Memory B cell (primary cell): ENCODE measurements at regions not wholly inside any gene's neighbourhood (a gene's known extent, or its start where the extent isn't known, plus 50 kb on each side); places are given as distances from the start of the nearest gene placed in this dataset.

Experiments
- ATAC-seq: fragments of 150-1000 bp; cut with Tn5 transposase; 2 replicates; pipeline ENCODE4 v1.10.0; 2021; ENCODE audit warnings: low read depth, mild to moderate bottlenecking, moderate library complexity
- DNase-seq, 2 donors: peaks; one replicate each; pipeline ENCODE4 v3.0.0; 2022; ENCODE audit warnings: low spot score in 2 of 2
- H3K27ac Mint-ChIP-seq: one replicate; pipeline ENCODE4 v1.8.0; 2022; ENCODE audit warnings: mild to moderate bottlenecking, moderate library complexity, mixed read lengths
- H3K27me3 Mint-ChIP-seq: one replicate; pipeline ENCODE4 v1.8.0; 2022; ENCODE audit warnings: mixed read lengths
- H3K36me3 Mint-ChIP-seq: one replicate; pipeline ENCODE4 v1.8.0; 2022; ENCODE audit warnings: mild to moderate bottlenecking, mixed read lengths
- H3K4me1 Mint-ChIP-seq: one replicate; pipeline ENCODE4 v1.8.0; 2022; ENCODE audit warnings: mixed read lengths
- H3K4me3 Mint-ChIP-seq: one replicate; pipeline ENCODE4 v1.8.0; 2022; ENCODE audit warnings: mild to moderate bottlenecking, moderate library complexity, mixed read lengths
- H3K9me3 Mint-ChIP-seq: one replicate; pipeline ENCODE4 v1.8.0; 2022; ENCODE audit warnings: mixed read lengths

GRCh38 chr4:35151816-35152572 lies 1092.3 kb downstream of the ARAP2 start:
- Mint-ChIP-seq H3K36me3 (no peaks in the 10 kb centered on the region), H3K4me1 (no peaks in the 10 kb centered on the region), H3K4me3 (no peak overlapping the region), H3K9me3 (peaks cover 2% of the 10 kb centered on the region), H3K27me3 (no peaks in the 10 kb centered on the region), H3K27ac (no peak overlapping the region)
- no peak for ATAC-seq
- no peak for DNase-seq

- Mint-ChIP-seq H3K4me3 (no peak overlapping the region), H3K9me3 (peaks cover 3% of the 10 kb centered on the region), H3K4me1 (no peaks in the 10 kb centered on the region), H3K36me3 (no peaks in the 10 kb centered on the region), H3K27me3 (no peaks in the 10 kb centered on the region), H3K27ac (no peak overlapping the region)
- ATAC-seq (no peak), DNase-seq (no peak)
These were observed 1081.1 kb downstream of the ARAP2 start for GRCh38 chr4:35163168-35163567.

DNA sequence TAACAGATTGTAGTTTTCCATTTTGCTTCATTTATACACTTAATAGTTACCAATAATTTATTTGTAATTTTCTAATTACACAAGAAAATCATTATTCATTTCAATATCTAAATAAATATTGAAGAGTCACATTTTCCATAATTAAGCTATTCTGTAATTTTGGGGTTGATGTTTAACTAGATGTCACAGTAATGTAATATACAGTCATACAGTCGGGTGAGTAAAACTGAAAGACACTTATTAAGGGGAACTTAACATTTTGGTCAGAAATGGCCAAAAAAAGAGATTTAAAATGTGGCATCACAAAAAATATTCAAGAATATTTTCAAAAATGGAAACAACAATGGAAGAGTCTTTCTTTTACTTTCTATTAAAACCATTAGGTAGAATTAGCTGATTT lies 1080.3 kb downstream of the ARAP2 start:
- H3K36me3 Mint-ChIP-seq: no peaks in the 10 kb centered on the region
- H3K27me3 Mint-ChIP-seq: no peaks in the 10 kb centered on the region
- no peak overlapping the region for H3K27ac Mint-ChIP-seq
- ATAC-seq: no peak
- no peak overlapping the region for H3K4me3 Mint-ChIP-seq
- peaks cover 3% of the 10 kb centered on the region for H3K9me3 Mint-ChIP-seq
- H3K4me1 Mint-ChIP-seq: no peaks in the 10 kb centered on the region
- DNase-seq: no peak

DNA sequence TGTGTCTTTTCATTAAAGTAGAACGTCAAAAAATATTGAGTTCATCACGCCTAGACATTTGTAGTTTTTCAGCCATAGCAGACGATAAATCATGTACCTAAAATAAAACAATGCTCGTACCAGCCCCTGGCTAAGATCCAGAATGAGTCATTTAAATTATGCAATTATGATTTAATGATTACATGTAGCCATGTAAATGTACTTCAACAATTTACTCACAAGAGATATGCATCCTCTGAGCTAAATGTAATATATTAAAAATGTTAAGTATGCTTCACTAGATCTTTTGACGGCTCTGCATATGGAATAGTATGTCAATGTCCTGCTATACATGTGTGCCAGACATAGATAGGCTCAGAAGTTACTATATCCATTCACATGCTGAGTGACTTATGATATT lies 1077.8 kb downstream of the ARAP2 start:
- no peak for ATAC-seq
- Mint-ChIP-seq H3K4me3 (no peak overlapping the region), H3K27ac (no peak overlapping the region), H3K4me1 (no peaks in the 10 kb centered on the region), H3K27me3 (no peaks in the 10 kb centered on the region), H3K9me3 (peaks cover 3% of the 10 kb centered on the region), H3K36me3 (no peaks in the 10 kb centered on the region)
- no peak for DNase-seq

DNA sequence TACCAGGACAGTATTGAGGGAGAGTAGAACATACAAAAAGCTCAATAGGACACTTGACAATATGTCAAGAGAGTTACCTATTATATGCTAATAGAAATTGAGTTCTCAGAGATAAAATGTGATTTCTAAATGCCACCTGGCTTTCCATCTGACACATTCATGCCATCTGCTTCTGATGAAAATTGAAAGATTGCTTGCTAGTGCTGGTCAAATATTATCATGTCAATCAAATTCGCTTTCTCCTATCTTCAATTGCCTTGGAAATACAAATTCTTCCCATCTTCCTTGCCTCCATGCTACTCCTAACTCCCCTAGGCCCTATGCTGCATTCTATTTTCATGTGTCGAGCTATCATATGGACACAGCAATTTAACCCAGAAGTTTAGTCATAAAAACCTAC lies 1076.9 kb downstream of the ARAP2 start:
- H3K9me3 Mint-ChIP-seq: peaks cover 3% of the 10 kb centered on the region
- H3K27ac Mint-ChIP-seq: no peak overlapping the region
- DNase-seq (no peak), ATAC-seq (no peak)
- H3K4me3 Mint-ChIP-seq: no peak overlapping the region
- H3K27me3 Mint-ChIP-seq: no peaks in the 10 kb centered on the region
- H3K36me3 Mint-ChIP-seq: no peaks in the 10 kb centered on the region
- H3K4me1 Mint-ChIP-seq: no peaks in the 10 kb centered on the region

DNA sequence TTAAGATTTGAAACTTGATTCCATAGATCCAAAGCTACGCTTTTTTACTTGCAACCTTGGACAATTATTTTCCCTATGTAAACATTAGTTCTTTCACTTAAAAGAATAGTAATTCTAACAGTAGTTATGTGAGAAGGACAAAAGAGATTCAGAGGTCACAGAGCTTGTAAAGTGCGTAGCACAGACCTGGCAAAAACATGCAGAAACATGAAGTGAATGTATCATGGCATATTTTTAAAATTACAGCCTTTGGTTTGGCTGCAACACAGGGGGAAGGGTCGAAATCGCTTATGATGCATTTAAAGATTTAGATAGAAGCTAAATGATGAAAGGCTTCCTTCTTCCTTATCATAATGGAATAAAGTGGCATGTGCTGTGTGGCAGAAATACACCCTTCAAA lies 1068.8 kb downstream of the ARAP2 start:
- DNase-seq: no peak
- no peaks in the 10 kb centered on the region for H3K9me3 Mint-ChIP-seq
- ATAC-seq: no peak
- H3K36me3 Mint-ChIP-seq: no peaks in the 10 kb centered on the region
- no peaks in the 10 kb centered on the region for H3K27me3 Mint-ChIP-seq
- H3K27ac Mint-ChIP-seq: no peak overlapping the region
- H3K4me3 Mint-ChIP-seq: no peak overlapping the region
- H3K4me1 Mint-ChIP-seq: no peaks in the 10 kb centered on the region

DNA sequence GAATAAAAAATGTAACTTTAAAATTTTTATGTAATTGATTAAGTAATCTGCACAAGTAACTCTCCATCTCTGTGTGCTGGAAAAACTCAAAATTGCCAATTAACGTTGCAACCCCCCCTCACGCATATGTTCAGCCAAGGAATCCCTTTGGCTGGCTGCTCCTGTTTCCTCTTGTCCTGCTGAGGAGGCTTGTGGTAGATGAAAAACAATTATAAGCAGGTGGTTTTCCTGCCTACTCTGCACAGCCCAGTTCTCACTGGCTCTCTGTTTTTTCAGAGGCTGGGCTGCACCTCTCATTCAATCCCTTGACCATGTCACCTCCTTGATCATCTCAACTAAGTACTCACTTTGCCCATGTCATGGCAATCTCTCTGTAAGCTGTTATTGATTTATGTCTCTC lies 1068.4 kb downstream of the ARAP2 start:
- no peaks in the 10 kb centered on the region for H3K9me3 Mint-ChIP-seq
- H3K4me1 Mint-ChIP-seq: no peaks in the 10 kb centered on the region
- H3K36me3 Mint-ChIP-seq: no peaks in the 10 kb centered on the region

GRCh38 chr4:35182451-35182850 lies 1061.9 kb downstream of the ARAP2 start:
- H3K9me3 Mint-ChIP-seq: peaks cover 10% of the 10 kb centered on the region
- H3K27ac Mint-ChIP-seq: no peak overlapping the region
- no peak for ATAC-seq
- no peak overlapping the region for H3K4me3 Mint-ChIP-seq
- DNase-seq: no peak
- H3K4me1 Mint-ChIP-seq: no peaks in the 10 kb centered on the region
- H3K27me3 Mint-ChIP-seq: no peaks in the 10 kb centered on the region
- H3K36me3 Mint-ChIP-seq: no peaks in the 10 kb centered on the region

More for the DNA sequence above, 1068.4 kb downstream of the ARAP2 start:
- ATAC-seq: no peak
- H3K4me3 Mint-ChIP-seq: no peak overlapping the region
- DNase-seq: no peak
- no peaks in the 10 kb centered on the region for H3K27me3 Mint-ChIP-seq
- no peak overlapping the region for H3K27ac Mint-ChIP-seq

GRCh38 chr4:35189988-35190613 lies 1054.2 kb downstream of the ARAP2 start:
- ATAC-seq: no peak
- H3K36me3 Mint-ChIP-seq: no peaks in the 10 kb centered on the region
- no peaks in the 10 kb centered on the region for H3K27me3 Mint-ChIP-seq

DNA sequence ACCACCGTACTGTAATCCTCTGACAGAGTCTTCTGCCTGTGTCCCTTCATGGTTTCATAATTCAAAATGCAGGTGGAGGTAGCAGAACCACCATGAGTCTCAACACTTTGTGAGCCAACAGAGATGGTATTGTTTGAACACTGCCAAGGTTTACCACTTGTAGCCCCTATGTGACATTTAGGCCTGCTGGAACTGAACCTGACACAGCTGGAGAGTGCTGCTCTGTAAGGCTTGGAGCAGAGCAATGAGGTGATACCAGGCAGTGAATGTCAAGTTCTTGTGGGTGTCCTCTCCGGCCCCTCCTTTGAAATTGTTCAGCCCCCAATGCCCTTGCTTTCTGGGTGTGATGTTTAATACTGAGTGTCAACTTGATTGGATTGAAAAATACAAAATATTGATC lies 1042.9 kb downstream of the ARAP2 start:
- no peak overlapping the region for H3K27ac Mint-ChIP-seq
- H3K27me3 Mint-ChIP-seq: no peaks in the 10 kb centered on the region
- no peaks in the 10 kb centered on the region for H3K4me1 Mint-ChIP-seq
- no peaks in the 10 kb centered on the region for H3K9me3 Mint-ChIP-seq
- ATAC-seq: no peak
- no peaks in the 10 kb centered on the region for H3K36me3 Mint-ChIP-seq
- no peak for DNase-seq
- H3K4me3 Mint-ChIP-seq: no peak overlapping the region

More at GRCh38 chr4:35189988-35190613, 1054.2 kb downstream of the ARAP2 start:
- Mint-ChIP-seq H3K27ac (no peak overlapping the region), H3K4me3 (no peak overlapping the region), H3K9me3 (peaks cover 6% of the 10 kb centered on the region), H3K4me1 (no peaks in the 10 kb centered on the region)
- DNase-seq: no peak

DNA sequence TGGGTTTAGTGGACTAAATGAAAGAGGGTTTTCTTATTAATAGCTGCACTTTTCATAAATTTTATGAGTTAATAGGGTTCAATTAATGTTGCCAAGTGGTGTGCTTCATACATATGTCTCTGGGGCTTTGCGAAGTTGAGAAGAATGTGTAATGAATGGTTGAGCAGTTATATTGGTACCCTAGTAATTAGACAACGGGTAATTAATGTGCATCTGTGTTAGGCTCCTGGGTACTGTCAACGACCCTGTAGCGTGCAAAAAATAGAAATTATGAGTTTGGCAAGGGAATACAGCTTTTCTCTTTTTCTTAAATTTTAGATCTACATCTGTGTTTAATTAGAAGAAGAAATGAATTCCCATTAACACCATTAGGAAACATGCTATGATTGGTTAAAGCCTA lies 1027.7 kb downstream of the ARAP2 start:
- no peaks in the 10 kb centered on the region for H3K36me3 Mint-ChIP-seq
- H3K4me1 Mint-ChIP-seq: no peaks in the 10 kb centered on the region
- no peaks in the 10 kb centered on the region for H3K9me3 Mint-ChIP-seq
- ATAC-seq (no peak), DNase-seq (no peak)
- H3K27me3 Mint-ChIP-seq: no peaks in the 10 kb centered on the region
- no peak overlapping the region for H3K27ac Mint-ChIP-seq
- no peak overlapping the region for H3K4me3 Mint-ChIP-seq

GRCh38 chr4:35217331-35217730 lies 1027.0 kb downstream of the ARAP2 start:
- ATAC-seq (no peak), DNase-seq (no peak)
- H3K27me3 Mint-ChIP-seq: no peaks in the 10 kb centered on the region
- no peaks in the 10 kb centered on the region for H3K36me3 Mint-ChIP-seq
- H3K4me3 Mint-ChIP-seq: no peak overlapping the region
- H3K4me1 Mint-ChIP-seq: no peaks in the 10 kb centered on the region
- no peak overlapping the region for H3K27ac Mint-ChIP-seq
- no peaks in the 10 kb centered on the region for H3K9me3 Mint-ChIP-seq

- no peak overlapping the region for H3K4me3 Mint-ChIP-seq
- DNase-seq (no peak), ATAC-seq (no peak)
- H3K27ac Mint-ChIP-seq: no peak overlapping the region
- peaks cover 6% of the 10 kb centered on the region for H3K9me3 Mint-ChIP-seq
- H3K27me3 Mint-ChIP-seq: no peaks in the 10 kb centered on the region
- H3K36me3 Mint-ChIP-seq: no peaks in the 10 kb centered on the region
- H3K4me1 Mint-ChIP-seq: no peaks in the 10 kb centered on the region
These were observed 1016.0 kb downstream of the ARAP2 start for GRCh38 chr4:35228313-35228712.

DNA sequence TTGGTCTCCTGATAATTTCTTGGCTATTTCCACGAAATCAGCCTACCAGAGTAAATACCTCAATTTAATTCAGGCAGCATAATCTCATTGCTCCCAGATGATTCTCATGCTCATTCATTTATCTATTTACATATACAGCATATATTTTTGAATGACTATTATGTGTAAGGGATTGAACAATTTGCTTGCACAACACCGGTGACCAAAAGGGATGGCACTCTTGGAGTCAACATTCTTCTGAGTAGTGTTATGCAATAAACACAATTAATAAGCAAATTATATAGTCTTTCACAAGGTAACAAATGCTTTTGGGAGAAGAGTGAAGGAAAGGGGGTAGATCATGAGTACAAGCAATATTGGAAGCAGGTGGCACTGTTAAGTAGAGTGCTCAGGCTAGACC lies 1015.3 kb downstream of the ARAP2 start:
- ATAC-seq: no peak
- no peak for DNase-seq
- Mint-ChIP-seq H3K9me3 (peaks cover 6% of the 10 kb centered on the region), H3K36me3 (no peaks in the 10 kb centered on the region), H3K27me3 (no peaks in the 10 kb centered on the region), H3K27ac (no peak overlapping the region), H3K4me1 (no peaks in the 10 kb centered on the region), H3K4me3 (no peak overlapping the region)

- Mint-ChIP-seq H3K27me3 (no peaks in the 10 kb centered on the region), H3K36me3 (no peaks in the 10 kb centered on the region), H3K4me3 (no peak overlapping the region), H3K27ac (no peak overlapping the region), H3K4me1 (no peaks in the 10 kb centered on the region), H3K9me3 (peaks cover 10% of the 10 kb centered on the region)
- no peak for DNase-seq
- no peak for ATAC-seq
These were observed 1006.4 kb downstream of the ARAP2 start for GRCh38 chr4:35237924-35238323.
